ENCODE measurements at regions not wholly inside any gene's neighbourhood (a gene's known extent, or its start where the extent isn't known, plus 50 kb on each side); places are given as distances from the start of the nearest gene placed in this dataset.

GRCh38 chr4:108317377-108317776 lies 148.6 kb upstream of the LEF1 start:
- peaks cover 0 to 8% of the 10 kb centered on the region in 2 donors for H3K9me3 Mint-ChIP-seq
- no peaks in the 10 kb centered on the region for H3K36me3 Mint-ChIP-seq
- no peak overlapping the region for H3K27ac Mint-ChIP-seq
- no peak for ATAC-seq
- no peak for DNase-seq (ENCODE audit: low spot score in 2 of 2)

- Mint-ChIP-seq H3K9me3 (no peaks in the 10 kb centered on the region), H3K27ac (no peak overlapping the region), H3K36me3 (no peaks in the 10 kb centered on the region)
- DNase-seq (ENCODE audit: low spot score in 2 of 2) (no peak), ATAC-seq (no peak)
These were observed 147.0 kb upstream of the LEF1 start for GRCh38 chr4:108315694-108316093.

- no peak for DNase-seq (ENCODE audit: low spot score in 2 of 2)
- no peak overlapping the region for H3K27ac Mint-ChIP-seq
- no peaks in the 10 kb centered on the region for H3K9me3 Mint-ChIP-seq
- no peaks in the 10 kb centered on the region for H3K36me3 Mint-ChIP-seq
- peak in 1 of 2 donors; percentile 79 for ATAC-seq
These were observed 146.3 kb upstream of the LEF1 start for GRCh38 chr4:108314900-108315589.

GRCh38 chr4:108313546-108314339 lies 145.0 kb upstream of the LEF1 start:
- Mint-ChIP-seq H3K27ac (no peak overlapping the region), H3K9me3 (no peaks in the 10 kb centered on the region), H3K36me3 (no peaks in the 10 kb centered on the region)
- DNase-seq (ENCODE audit: low spot score in 2 of 2) (no peak), ATAC-seq (peak in 1 of 2 donors; percentile 89)

- Mint-ChIP-seq H3K9me3 (no peaks in the 10 kb centered on the region), H3K27ac (no peak overlapping the region), H3K36me3 (peaks cover 0 to 9% of the 10 kb centered on the region in 2 donors)
- DNase-seq (ENCODE audit: low spot score in 2 of 2) (no peak), ATAC-seq (no peak)
These were observed 142.6 kb upstream of the LEF1 start for GRCh38 chr4:108311313-108311712.

- Mint-ChIP-seq H3K36me3 (peaks cover 0 to 9% of the 10 kb centered on the region in 2 donors), H3K9me3 (no peaks in the 10 kb centered on the region), H3K27ac (no peak overlapping the region)
These were observed 134.9 kb upstream of the LEF1 start for GRCh38 chr4:108303488-108304177.

GRCh38 chr4:108301545-108302251 lies 133.0 kb upstream of the LEF1 start:
- no peaks in the 10 kb centered on the region for H3K9me3 Mint-ChIP-seq
- peak overlapping the region; percentile 61 to 62 for H3K27ac Mint-ChIP-seq
- H3K36me3 Mint-ChIP-seq = no peaks in the 10 kb centered on the region
- no peak for ATAC-seq
- DNase-seq (ENCODE audit: low spot score in 2 of 2) = no peak

More at GRCh38 chr4:108303488-108304177, 134.9 kb upstream of the LEF1 start:
- ATAC-seq (no peak), DNase-seq (ENCODE audit: low spot score in 2 of 2) (no peak)

GRCh38 chr4:108297605-108298004 lies 128.9 kb upstream of the LEF1 start:
- no peak overlapping the region for H3K27ac Mint-ChIP-seq
- ATAC-seq = no peak
- H3K36me3 Mint-ChIP-seq = no peaks in the 10 kb centered on the region
- no peaks in the 10 kb centered on the region for H3K9me3 Mint-ChIP-seq
- DNase-seq (ENCODE audit: low spot score in 2 of 2) = no peak

- H3K27ac Mint-ChIP-seq = no peak overlapping the region
- no peak for DNase-seq (ENCODE audit: low spot score in 2 of 2)
- H3K36me3 Mint-ChIP-seq = no peaks in the 10 kb centered on the region
- ATAC-seq = no peak
- H3K9me3 Mint-ChIP-seq = peaks cover 0 to 4% of the 10 kb centered on the region in 2 donors
These were observed 123.5 kb upstream of the LEF1 start for GRCh38 chr4:108292229-108292628.

- no peaks in the 10 kb centered on the region for H3K36me3 Mint-ChIP-seq
- peak overlapping the region in 1 of 2 donors; percentile 13 for H3K27ac Mint-ChIP-seq
- DNase-seq (ENCODE audit: low spot score in 2 of 2) = no peak
- ATAC-seq = peak in 1 of 2 donors; percentile 92
- peaks cover 0 to 4% of the 10 kb centered on the region in 2 donors for H3K9me3 Mint-ChIP-seq
These were observed 122.4 kb upstream of the LEF1 start for GRCh38 chr4:108291137-108291536.

- H3K9me3 Mint-ChIP-seq = peaks cover 0 to 4% of the 10 kb centered on the region in 2 donors
- ATAC-seq (no peak), DNase-seq (ENCODE audit: low spot score in 2 of 2) (no peak)
- H3K36me3 Mint-ChIP-seq = no peaks in the 10 kb centered on the region
- H3K27ac Mint-ChIP-seq = no peak overlapping the region
These were observed 119.2 kb upstream of the LEF1 start for GRCh38 chr4:108287834-108288413.

- no peak for ATAC-seq
- Mint-ChIP-seq H3K36me3 (peaks cover 0 to 10% of the 10 kb centered on the region in 2 donors), H3K9me3 (peaks cover 4 to 5% of the 10 kb centered on the region in 2 donors)
These were observed 111.3 kb upstream of the LEF1 start for GRCh38 chr4:108280072-108280471.

GRCh38 chr4:108276690-108277089 lies 108.0 kb upstream of the LEF1 start:
- ATAC-seq (no peak), DNase-seq (ENCODE audit: low spot score in 2 of 2) (no peak)
- Mint-ChIP-seq H3K9me3 (peaks cover 8% of the 10 kb centered on the region in 2 donors), H3K27ac (no peak overlapping the region), H3K36me3 (peaks cover 0 to 10% of the 10 kb centered on the region in 2 donors)

More at GRCh38 chr4:108280072-108280471, 111.3 kb upstream of the LEF1 start:
- DNase-seq (ENCODE audit: low spot score in 2 of 2) = no peak
- H3K27ac Mint-ChIP-seq = no peak overlapping the region

- Mint-ChIP-seq H3K9me3 (peaks cover 4% of the 10 kb centered on the region in 2 donors), H3K27ac (no peak overlapping the region), H3K36me3 (no peaks in the 10 kb centered on the region)
- ATAC-seq = no peak
- DNase-seq (ENCODE audit: low spot score in 2 of 2) = no peak
These were observed 104.3 kb upstream of the LEF1 start for GRCh38 chr4:108272986-108273385.

GRCh38 chr4:108272561-108272960 lies 103.8 kb upstream of the LEF1 start:
- Mint-ChIP-seq H3K36me3 (no peaks in the 10 kb centered on the region), H3K9me3 (peaks cover 4% of the 10 kb centered on the region in 2 donors), H3K27ac (no peak overlapping the region)
- ATAC-seq (peak; percentile 24 to 41), DNase-seq (ENCODE audit: low spot score in 2 of 2) (no peak)

GRCh38 chr4:108272046-108272445 lies 103.3 kb upstream of the LEF1 start:
- DNase-seq (ENCODE audit: low spot score in 2 of 2) = no peak
- ATAC-seq = no peak
- Mint-ChIP-seq H3K36me3 (no peaks in the 10 kb centered on the region), H3K27ac (no peak overlapping the region), H3K9me3 (peaks cover 4% of the 10 kb centered on the region in 2 donors)

Measured in activated naive CD4-positive, alpha-beta T cell treated with anti-CD3 and anti-CD28 coated beads, Interleukin-2, amount 50 U/mL, for 72 hours (primary cell).